CD4-positive, alpha-beta T cell (primary cell): ENCODE measurements at regions not wholly inside any gene's neighbourhood (a gene's known extent, or its start where the extent isn't known, plus 50 kb on each side); places are given as distances from the start of the nearest gene placed in this dataset.

Source experiments
- ATAC-seq: fragments of 200-7000 bp; cut with Tn5 transposase; one replicate; pipeline ENCODE4 v1.10.0; 2022; ENCODE audit warnings: mild to moderate bottlenecking; ENCODE audit not compliant: poor library complexity
- CTCF ChIA-PET: fragments of 350-600 bp; sonication (Branson Sonifier 250); formaldehyde crosslinking; loops from one replicate; lab custom pipeline; 2021; ENCODE audit warnings: antibody characterized with exemption, inconsistent platforms; lab: Charles Lee
- POLR2A ChIA-PET: fragments of 350-600 bp; sonication (Branson Sonifier 250); formaldehyde crosslinking; loops from one replicate; lab custom pipeline; 2021; ENCODE audit warnings: antibody characterized with exemption, inconsistent platforms; lab: Charles Lee
- DNase-seq, 14 experiments: peaks; one replicate each; pipeline ENCODE4 v3.0.0-alpha.2; 2013 to 2020; ENCODE audit warnings: mixed read lengths in 2 of 14
- H3K27ac ChIP-seq, 2 donors: one replicate each; pipeline versions ENCODE4 v1.5.1 to v1.7.0; 2013; ENCODE audit warnings: low read length in 2 of 2, low read depth in 1 of 2, mild to moderate bottlenecking in 1 of 2
- H3K27me3 ChIP-seq, 2 experiments: 1 replicate in 1 of 2; 2 replicates in 1 of 2; pipeline versions ENCODE4 v1.6.1 to v1.7.0; 2013; ENCODE audit warnings: low read length in 2 of 2, control low read depth in 1 of 2, mild to moderate bottlenecking in 1 of 2, moderate library complexity in 1 of 2; ENCODE audit not compliant: insufficient read depth in 2 of 2, control insufficient read depth in 1 of 2
- H3K36me3 ChIP-seq: one replicate; pipeline ENCODE4 v1.6.1; 2013; ENCODE audit warnings: low read length, control low read depth; ENCODE audit not compliant: insufficient read depth
- H3K4me1 ChIP-seq: one replicate; pipeline ENCODE4 v1.6.1; 2013; ENCODE audit warnings: low read length, control low read depth; ENCODE audit not compliant: insufficient read depth
- H3K4me3 ChIP-seq: one replicate; pipeline ENCODE4 v1.5.1; 2013; ENCODE audit warnings: mild to moderate bottlenecking, low read length, moderate library complexity
- H3K9me3 ChIP-seq, 2 experiments: 1 replicate in 1 of 2; 2 replicates in 1 of 2; pipeline versions ENCODE4 v1.6.1 to v1.7.0; 2013; ENCODE audit warnings: low read length in 2 of 2, mild to moderate bottlenecking in 2 of 2, control low read depth in 1 of 2, moderate library complexity in 1 of 2; ENCODE audit not compliant: control insufficient read depth in 1 of 2, insufficient read depth in 1 of 2
- H3K27ac Mint-ChIP-seq: one replicate; pipeline ENCODE4 v1.8.0; 2020; ENCODE audit warnings: mixed read lengths
- H3K27me3 Mint-ChIP-seq: one replicate; pipeline ENCODE4 v1.8.0; 2021; ENCODE audit warnings: mixed read lengths
- H3K36me3 Mint-ChIP-seq: one replicate; pipeline ENCODE4 v1.8.0; 2021; ENCODE audit warnings: low read depth, mixed read lengths
- H3K4me1 Mint-ChIP-seq: one replicate; pipeline ENCODE4 v1.8.0; 2021; ENCODE audit warnings: low read depth, mixed read lengths
- H3K4me3 Mint-ChIP-seq: one replicate; pipeline ENCODE4 v1.8.0; 2020; ENCODE audit warnings: mild to moderate bottlenecking, mixed read lengths
- H3K9me3 Mint-ChIP-seq: one replicate; pipeline ENCODE4 v1.8.0; 2020; ENCODE audit warnings: mixed read lengths
- CTCF ChIP-seq: fragments of 200-600 bp; IDR thresholded peaks from one replicate; pipeline ENCODE4 v1.8.0; 2022; ENCODE audit warnings: antibody characterized with exemption, mild to moderate bottlenecking
- intact Hi-C, 2 experiments: fragments of 100-400 bp; cut with DNase I in 1 of 2; cut with micrococcal nuclease in 1 of 2; formaldehyde crosslinking; loops; one replicate each; pipeline versions ENCODE4 v1.15.1 to v1.9.0; 2023 to 2025; cut with DNase I, micrococcal nuclease

- Mint-ChIP-seq H3K4me1 (no peaks in the 10 kb centered on the region), H3K9me3 (peaks cover 2% of the 10 kb centered on the region), H3K27me3 (peaks cover 35% of the 10 kb centered on the region), H3K36me3 (no peaks in the 10 kb centered on the region), H3K27ac (no peak overlapping the region), H3K4me3 (no peak overlapping the region)
- H3K36me3 ChIP-seq: no peaks in the 10 kb centered on the region
- H3K27ac ChIP-seq: no peak overlapping the region
- ChIA-PET POLR2A (no interaction called here), CTCF (no interaction called here)
- no peak for TF ChIP-seq CTCF
- DNase-seq (peak in 1 of 14 experiments; percentile 4), ATAC-seq (no peak)
- H3K9me3 ChIP-seq: peaks cover 0 to 33% of the 10 kb centered on the region in 2 experiments
- peaks cover 4% of the 10 kb centered on the region for H3K4me1 ChIP-seq
- H3K4me3 ChIP-seq: no peak overlapping the region
- H3K27me3 ChIP-seq: peaks cover 13 to 21% of the 10 kb centered on the region in 2 experiments
- intact Hi-C loops: no loop called here
Measured at GRCh38 chr20:48006036-48006833, 221.0 kb upstream of the SULF2 start.

GRCh38 chr20:48003021-48003420 lies 217.7 kb upstream of the SULF2 start:
- TF ChIP-seq CTCF: no peak
- Histone ChIP-seq H3K9me3 (peaks cover 0 to 33% of the 10 kb centered on the region in 2 experiments), H3K4me1 (peaks cover 4% of the 10 kb centered on the region), H3K27me3 (peaks cover 13 to 21% of the 10 kb centered on the region in 2 experiments), H3K36me3 (no peaks in the 10 kb centered on the region), H3K27ac (no peak overlapping the region), H3K4me3 (no peak overlapping the region)
- H3K9me3 Mint-ChIP-seq: peaks cover 2% of the 10 kb centered on the region
- peaks cover 32% of the 10 kb centered on the region for H3K27me3 Mint-ChIP-seq
- ATAC-seq: no peak
- no peaks in the 10 kb centered on the region for H3K36me3 Mint-ChIP-seq
- H3K4me1 Mint-ChIP-seq: no peaks in the 10 kb centered on the region
- intact Hi-C loops: no loop called here
- ChIA-PET POLR2A (no interaction called here), CTCF (no interaction called here)
- H3K4me3 Mint-ChIP-seq: no peak overlapping the region
- no peak overlapping the region for H3K27ac Mint-ChIP-seq
- no peak for DNase-seq

- intact Hi-C loops: no loop called here
- no peak for ATAC-seq
Measured at GRCh38 chr20:48002517-48002970, 217.3 kb upstream of the SULF2 start.

More at GRCh38 chr20:48002517-48002970, 217.3 kb upstream of the SULF2 start:
- Histone ChIP-seq H3K36me3 (no peaks in the 10 kb centered on the region), H3K4me3 (no peak overlapping the region), H3K27ac (no peak overlapping the region), H3K4me1 (peaks cover 4% of the 10 kb centered on the region), H3K9me3 (peaks cover 0 to 33% of the 10 kb centered on the region in 2 experiments), H3K27me3 (peaks cover 13 to 21% of the 10 kb centered on the region in 2 experiments)
- ChIA-PET POLR2A (no interaction called here), CTCF (no interaction called here)
- H3K4me3 Mint-ChIP-seq: no peak overlapping the region
- peaks cover 27% of the 10 kb centered on the region for H3K27me3 Mint-ChIP-seq
- DNase-seq: peak in 1 of 14 experiments; percentile 10
- H3K27ac Mint-ChIP-seq: no peak overlapping the region
- H3K36me3 Mint-ChIP-seq: no peaks in the 10 kb centered on the region
- H3K4me1 Mint-ChIP-seq: no peaks in the 10 kb centered on the region
- TF ChIP-seq CTCF: no peak
- H3K9me3 Mint-ChIP-seq: peaks cover 2% of the 10 kb centered on the region
